H9 (cell line): ENCODE measurements at regions not wholly inside any gene's neighbourhood (a gene's known extent, or its start where the extent isn't known, plus 50 kb on each side); places are given as distances from the start of the nearest gene placed in this dataset.

ENCODE experiments used
- DNase-seq: peaks from one replicate; pipeline ENCODE4 v3.0.0-alpha.2; 2017
- H2AFZ ChIP-seq: one replicate; pipeline ENCODE4 v1.6.1; 2013; ENCODE audit warnings: mild to moderate bottlenecking, low read length, control low read depth, moderate library complexity
- H2AK5ac ChIP-seq: 2 replicates; pipeline ENCODE4 v1.6.1; 2013; ENCODE audit warnings: low read length, control low read depth, mixed read lengths; ENCODE audit not compliant: insufficient read length
- H2BK120ac ChIP-seq: one replicate; pipeline ENCODE4 v1.6.1; 2013; ENCODE audit warnings: low read depth, mild to moderate bottlenecking, low read length, control low read depth, inconsistent platforms; ENCODE audit not compliant: poor library complexity, severe bottlenecking
- H2BK12ac ChIP-seq: 2 replicates; pipeline ENCODE4 v1.6.1; 2013; ENCODE audit warnings: low read length, control low read depth, mixed read lengths, low read depth; ENCODE audit not compliant: insufficient read length
- H2BK15ac ChIP-seq: 2 replicates; pipeline ENCODE4 v1.6.1; 2013; ENCODE audit warnings: low read depth, low read length, control low read depth
- H2BK20ac ChIP-seq: one replicate; pipeline ENCODE4 v1.6.1; 2013; ENCODE audit warnings: low read depth, mild to moderate bottlenecking, low read length, control low read depth, inconsistent platforms; ENCODE audit not compliant: poor library complexity, severe bottlenecking
- H2BK5ac ChIP-seq: 2 replicates; pipeline ENCODE4 v1.6.1; 2013; ENCODE audit warnings: low read length, control low read depth, mixed read lengths; ENCODE audit not compliant: insufficient read length
- H3K14ac ChIP-seq: 2 replicates; pipeline ENCODE4 v1.6.1; 2013; ENCODE audit warnings: low read length, control low read depth; ENCODE audit not compliant: insufficient read depth
- H3K18ac ChIP-seq: 2 replicates; pipeline ENCODE4 v1.6.1; 2013; ENCODE audit warnings: low read depth, mild to moderate bottlenecking, mixed read lengths, low read length, control low read depth; ENCODE audit not compliant: insufficient read length
- H3K23ac ChIP-seq: 2 replicates; pipeline ENCODE4 v1.6.1; 2013; ENCODE audit warnings: low read length, control low read depth, mixed read lengths, low read depth; ENCODE audit not compliant: insufficient read length
- H3K23me2 ChIP-seq: 2 replicates; pipeline ENCODE4 v1.6.1; 2013; ENCODE audit warnings: low read depth, mild to moderate bottlenecking, mixed read lengths, low read length, control low read depth; ENCODE audit not compliant: insufficient read length, poor library complexity, severe bottlenecking
- H3K27ac ChIP-seq: 2 replicates; pipeline ENCODE4 v1.5.1; 2013; ENCODE audit warnings: low read length, control low read depth, mixed read lengths, low read depth; ENCODE audit not compliant: insufficient read length
- H3K27me3 ChIP-seq: 2 replicates; pipeline ENCODE4 v1.6.1; 2013; ENCODE audit warnings: low read length, control low read depth, inconsistent platforms; ENCODE audit not compliant: insufficient read depth
- H3K4ac ChIP-seq: 2 replicates; pipeline ENCODE4 v1.6.1; 2013; ENCODE audit warnings: low read depth, mild to moderate bottlenecking, control low read depth, inconsistent platforms, low read length, moderate library complexity
- H3K4me1 ChIP-seq: 2 replicates; pipeline ENCODE4 v1.6.1; 2013; ENCODE audit warnings: low read length, control low read depth, inconsistent platforms; ENCODE audit not compliant: insufficient read depth
- H3K4me2 ChIP-seq: 2 replicates; pipeline ENCODE4 v1.6.1; 2013; ENCODE audit warnings: low read length, control low read depth, mixed read lengths; ENCODE audit not compliant: insufficient read length, insufficient read depth
- H3K56ac ChIP-seq: 2 replicates; pipeline ENCODE4 v1.6.1; 2013; ENCODE audit warnings: low read depth, mild to moderate bottlenecking, mixed read lengths, low read length, control low read depth; ENCODE audit not compliant: insufficient read length
- H3K79me1 ChIP-seq: 2 replicates; pipeline ENCODE4 v1.6.1; 2013; ENCODE audit warnings: low read depth, mild to moderate bottlenecking, moderate library complexity, low read length, control low read depth, inconsistent platforms; ENCODE audit not compliant: insufficient read depth, poor library complexity, severe bottlenecking
- H3K79me2 ChIP-seq: 2 replicates; pipeline ENCODE4 v1.6.1; 2013; ENCODE audit warnings: low read length, control low read depth, inconsistent platforms; ENCODE audit not compliant: insufficient read depth
- H3K9ac ChIP-seq: 2 replicates; pipeline ENCODE4 v1.6.1; 2013; ENCODE audit warnings: low read length, control low read depth, mixed read lengths; ENCODE audit not compliant: insufficient read length; ENCODE audit errors: extremely low read depth
- H3K9me3 ChIP-seq: one replicate; pipeline ENCODE4 v1.6.1; 2013; ENCODE audit warnings: low read depth, low read length, inconsistent platforms; ENCODE audit not compliant: control insufficient read depth
- H3T11ph ChIP-seq: one replicate; pipeline ENCODE4 v1.6.1; 2013; ENCODE audit warnings: mild to moderate bottlenecking, low read length, control low read depth, inconsistent platforms
- H4K20me1 ChIP-seq: one replicate; pipeline ENCODE4 v1.6.1; 2013; ENCODE audit not compliant: control insufficient read depth, insufficient read length, insufficient read depth
- H4K5ac ChIP-seq: 2 replicates; pipeline ENCODE4 v1.6.1; 2013; ENCODE audit warnings: low read depth, mild to moderate bottlenecking, mixed read lengths, low read length, control low read depth; ENCODE audit not compliant: insufficient read length
- H4K8ac ChIP-seq: replicated peaks from 2 replicates; pipeline ENCODE4 v1.6.1; 2013; ENCODE audit warnings: low read length, control low read depth, mixed read lengths, low read depth; ENCODE audit not compliant: insufficient read length
- H4K91ac ChIP-seq: 2 replicates; pipeline ENCODE4 v1.6.1; 2013; ENCODE audit warnings: low read depth, mild to moderate bottlenecking, moderate library complexity, mixed read lengths, low read length, control low read depth; ENCODE audit not compliant: insufficient read length
- H3K27ac Mint-ChIP-seq, 3 experiments: 2 replicates in 2 of 3; 3 replicates in 1 of 3; pipeline ENCODE4 v1.8.0; 2020 to 2021; ENCODE audit warnings: mixed read lengths in 3 of 3, mild to moderate bottlenecking in 1 of 3, moderate library complexity in 1 of 3
- H3K27me3 Mint-ChIP-seq: 2 replicates; pipeline ENCODE4 v1.8.0; 2021; ENCODE audit warnings: low read depth, mild to moderate bottlenecking, moderate library complexity, mixed read lengths
- H3K36me3 Mint-ChIP-seq, 3 experiments: 2 replicates in 2 of 3; 3 replicates in 1 of 3; pipeline ENCODE4 v1.8.0; 2020 to 2021; ENCODE audit warnings: low read depth in 3 of 3, mixed read lengths in 3 of 3; ENCODE audit not compliant: insufficient read depth in 1 of 3
- H3K4me1 Mint-ChIP-seq, 2 experiments: 2 replicates each; pipeline ENCODE4 v1.8.0; 2020; ENCODE audit warnings: mixed read lengths in 2 of 2
- H3K4me3 Mint-ChIP-seq, 2 experiments: 2 replicates in 1 of 2; 3 replicates in 1 of 2; pipeline ENCODE4 v1.8.0; 2020 to 2021; ENCODE audit warnings: mild to moderate bottlenecking in 2 of 2, mixed read lengths in 2 of 2, moderate library complexity in 1 of 2
- H3K9me3 Mint-ChIP-seq, 2 experiments: 2 replicates in 1 of 2; 3 replicates in 1 of 2; pipeline ENCODE4 v1.8.0; 2020; ENCODE audit warnings: mild to moderate bottlenecking in 2 of 2, mixed read lengths in 2 of 2, moderate library complexity in 1 of 2
- CTCF ChIP-seq: fragments of 200-600 bp; sonication (generic); conservative IDR thresholded peaks from 3 replicates; pipeline ENCODE4 v1.8.0; 2021; ENCODE audit warnings: antibody characterized with exemption, mild to moderate bottlenecking
- WGBS: extraction: QIAGEN DNeasy Blood & Tissue Kit; methylation state at CpG from one replicate; pipeline ENCODE4 v1.1.7; 2013; ENCODE audit warnings: missing lambda C conversion rate, low lambda C conversion rate, mixed read lengths; ENCODE audit not compliant: insufficient read length; ENCODE audit errors: extremely low coverage; 5-methylcytosine and 5-hydroxymethylcytosine counted together

- Histone ChIP-seq H2BK5ac (no peak overlapping the region), H2BK20ac (no peak overlapping the region), H2BK15ac (no peak overlapping the region), H3K27me3 (no peaks in the 10 kb centered on the region), H4K20me1 (no peaks in the 10 kb centered on the region), H3K23ac (no peak overlapping the region), H3K4me1 (0 out of 2 replicates have a peak, but pooled peaks cover 2% of the 10 kb centered on the region), H3K9me3 (no peaks in the 10 kb centered on the region), H3T11ph (no peak overlapping the region), H3K4ac (no peak overlapping the region), H3K56ac (no peak overlapping the region), H4K5ac (no peak overlapping the region), H4K91ac (no peak overlapping the region), H2BK12ac (no peak overlapping the region), H3K79me1 (no peaks in the 10 kb centered on the region), H3K14ac (no peak overlapping the region), H3K9ac (no peak overlapping the region), H2BK120ac (no peak overlapping the region), H3K27ac (no peak overlapping the region), H3K4me2 (no peak overlapping the region), H3K79me2 (no peaks in the 10 kb centered on the region), H3K23me2 (no peaks in the 10 kb centered on the region), H2AK5ac (no peak overlapping the region), H2AFZ (no peak overlapping the region), H3K18ac (no peak overlapping the region), H4K8ac (no peak overlapping the region)
- H3K4me1 Mint-ChIP-seq, result peaks cover 18 to 24% of the 10 kb centered on the region in 2 experiments
- H3K4me3 Mint-ChIP-seq, result no peak overlapping the region
- no peak for TF ChIP-seq CTCF
- no peaks in the 10 kb centered on the region for H3K9me3 Mint-ChIP-seq
- no CpG with 5 or more reads among the region's 4 CpGs for WGBS
- no peaks in the 10 kb centered on the region for H3K36me3 Mint-ChIP-seq
- DNase-seq, result no peak
- H3K27ac Mint-ChIP-seq, result no peak overlapping the region
- H3K27me3 Mint-ChIP-seq, result no peaks in the 10 kb centered on the region; the same call in none of the 2 replicates
Observed at GRCh38 chr11:19474211-19474610, 233.5 kb upstream of the E2F8 start.
